ENCODE measurements at regions not wholly inside any gene's neighbourhood (a gene's known extent, or its start where the extent isn't known, plus 50 kb on each side); places are given as distances from the start of the nearest gene placed in this dataset.

DNA sequence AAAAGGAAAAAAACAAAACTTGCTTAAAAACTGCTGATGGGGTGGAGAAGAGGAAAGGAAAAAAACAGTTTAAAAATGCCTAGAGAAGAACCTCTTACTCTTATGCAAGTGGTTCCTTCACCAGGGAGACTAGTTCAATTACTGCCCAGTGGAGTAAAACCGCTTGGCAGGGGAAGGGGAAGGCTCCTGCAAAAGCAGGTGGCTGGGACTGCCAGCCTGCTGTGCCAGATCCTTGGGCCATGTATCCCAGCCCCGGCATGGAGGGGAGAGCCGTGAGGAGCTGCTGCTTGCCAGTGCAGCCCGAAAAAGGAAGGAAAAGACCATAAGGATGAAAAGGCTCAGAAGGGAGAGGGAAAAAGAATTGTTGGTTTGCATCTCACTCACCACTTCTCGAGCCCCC is 123.0 kb downstream of the FSCB start:
- H3K4me3 Mint-ChIP-seq (ENCODE audit: unreplicated experiment) = no peak overlapping the region
- H3K27ac Mint-ChIP-seq (ENCODE audit: unreplicated experiment) = no peak overlapping the region
- H3K9me3 Mint-ChIP-seq (ENCODE audit: low read depth) = no peaks in the 10 kb centered on the region
- TF ChIP-seq, protein P1, sequence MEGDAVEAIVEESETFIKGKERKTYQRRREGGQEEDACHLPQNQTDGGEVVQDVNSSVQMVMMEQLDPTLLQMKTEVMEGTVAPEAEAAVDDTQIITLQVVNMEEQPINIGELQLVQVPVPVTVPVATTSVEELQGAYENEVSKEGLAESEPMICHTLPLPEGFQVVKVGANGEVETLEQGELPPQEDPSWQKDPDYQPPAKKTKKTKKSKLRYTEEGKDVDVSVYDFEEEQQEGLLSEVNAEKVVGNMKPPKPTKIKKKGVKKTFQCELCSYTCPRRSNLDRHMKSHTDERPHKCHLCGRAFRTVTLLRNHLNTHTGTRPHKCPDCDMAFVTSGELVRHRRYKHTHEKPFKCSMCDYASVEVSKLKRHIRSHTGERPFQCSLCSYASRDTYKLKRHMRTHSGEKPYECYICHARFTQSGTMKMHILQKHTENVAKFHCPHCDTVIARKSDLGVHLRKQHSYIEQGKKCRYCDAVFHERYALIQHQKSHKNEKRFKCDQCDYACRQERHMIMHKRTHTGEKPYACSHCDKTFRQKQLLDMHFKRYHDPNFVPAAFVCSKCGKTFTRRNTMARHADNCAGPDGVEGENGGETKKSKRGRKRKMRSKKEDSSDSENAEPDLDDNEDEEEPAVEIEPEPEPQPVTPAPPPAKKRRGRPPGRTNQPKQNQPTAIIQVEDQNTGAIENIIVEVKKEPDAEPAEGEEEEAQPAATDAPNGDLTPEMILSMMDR (IDR thresholded peaks at IDR 0.05) = no peak
- H3K4me1 Mint-ChIP-seq (ENCODE audit: low read depth) = no peaks in the 10 kb centered on the region
- H3K36me3 Mint-ChIP-seq (ENCODE audit: low read depth) = no peaks in the 10 kb centered on the region
- DNase-seq (ENCODE audit: low spot score) = no peak
- H3K27me3 Mint-ChIP-seq (ENCODE audit: low read depth) = no peaks in the 10 kb centered on the region

DNA sequence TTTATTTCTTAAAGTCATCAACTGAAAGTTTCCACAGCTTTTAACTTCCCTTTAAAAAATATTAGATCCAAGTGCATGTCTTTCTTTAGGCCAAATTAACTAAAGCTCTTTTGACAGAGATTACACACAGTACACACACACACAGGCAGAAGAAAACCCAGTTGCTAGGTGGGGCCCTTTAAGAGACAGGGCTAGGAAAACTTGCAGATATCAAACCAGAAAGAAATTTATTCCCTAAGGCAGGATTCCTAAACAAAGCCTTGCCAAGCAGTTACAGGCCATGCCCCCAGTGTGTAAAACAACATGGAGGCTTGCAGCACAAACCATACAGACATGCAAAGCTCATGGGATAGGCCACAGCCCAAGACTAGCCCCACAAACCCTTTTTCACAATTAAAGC is 123.4 kb downstream of the FSCB start:
- TF ChIP-seq, protein P1 (IDR thresholded peaks at IDR 0.05) = no peak
- no peaks in the 10 kb centered on the region for H3K4me1 Mint-ChIP-seq (ENCODE audit: low read depth)

DNA sequence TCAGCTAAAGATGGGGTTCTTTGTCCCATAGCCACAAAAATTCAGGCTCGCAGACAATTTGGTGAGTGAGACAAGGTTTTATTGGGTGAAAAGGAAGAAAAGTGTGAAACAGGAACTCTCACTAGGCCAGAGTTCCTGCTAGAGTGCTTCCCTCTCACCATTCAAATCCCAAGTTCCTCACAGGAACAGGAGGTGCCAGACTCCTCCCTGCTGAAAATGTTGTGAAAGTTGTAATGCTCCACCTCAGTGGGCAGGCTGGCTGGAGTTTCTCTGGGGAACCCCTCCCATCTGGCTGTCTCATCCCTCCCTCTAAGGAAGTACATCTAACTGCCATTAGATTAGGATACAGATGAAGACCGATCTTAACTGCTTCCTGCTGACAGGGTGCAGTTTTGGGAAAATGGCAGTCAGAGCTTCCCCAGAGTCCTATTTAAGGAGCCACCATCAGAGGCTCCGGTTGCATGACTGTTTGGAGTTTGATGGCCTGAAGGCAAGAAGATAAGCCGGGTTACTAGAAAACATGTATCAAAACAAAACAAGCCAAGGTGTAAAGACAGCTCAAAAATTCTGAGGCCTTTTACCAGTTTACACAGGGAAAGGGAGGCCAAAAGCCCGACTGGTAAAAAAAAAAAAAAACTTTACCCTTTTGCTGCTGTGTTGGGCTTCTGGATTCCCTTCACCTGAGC is 127.6 kb downstream of the FSCB start:
- H3K27ac Mint-ChIP-seq (ENCODE audit: unreplicated experiment) = no peak overlapping the region
- no peak overlapping the region for H3K4me3 Mint-ChIP-seq (ENCODE audit: unreplicated experiment)
- peaks cover 17% of the 10 kb centered on the region for H3K9me3 Mint-ChIP-seq (ENCODE audit: low read depth)
- H3K4me1 Mint-ChIP-seq (ENCODE audit: low read depth) = no peaks in the 10 kb centered on the region
- TF ChIP-seq, protein P1 (IDR thresholded peaks at IDR 0.05) = no peak
- H3K27me3 Mint-ChIP-seq (ENCODE audit: low read depth) = no peaks in the 10 kb centered on the region
- no peak for DNase-seq (ENCODE audit: low spot score)
- no peaks in the 10 kb centered on the region for H3K36me3 Mint-ChIP-seq (ENCODE audit: low read depth)

More for the DNA sequence above, 123.4 kb downstream of the FSCB start:
- H3K27me3 Mint-ChIP-seq (ENCODE audit: low read depth) = no peaks in the 10 kb centered on the region
- DNase-seq (ENCODE audit: low spot score) = no peak
- no peaks in the 10 kb centered on the region for H3K36me3 Mint-ChIP-seq (ENCODE audit: low read depth)
- H3K9me3 Mint-ChIP-seq (ENCODE audit: low read depth) = no peaks in the 10 kb centered on the region
- no peak overlapping the region for H3K27ac Mint-ChIP-seq (ENCODE audit: unreplicated experiment)
- H3K4me3 Mint-ChIP-seq (ENCODE audit: unreplicated experiment) = no peak overlapping the region

DNA sequence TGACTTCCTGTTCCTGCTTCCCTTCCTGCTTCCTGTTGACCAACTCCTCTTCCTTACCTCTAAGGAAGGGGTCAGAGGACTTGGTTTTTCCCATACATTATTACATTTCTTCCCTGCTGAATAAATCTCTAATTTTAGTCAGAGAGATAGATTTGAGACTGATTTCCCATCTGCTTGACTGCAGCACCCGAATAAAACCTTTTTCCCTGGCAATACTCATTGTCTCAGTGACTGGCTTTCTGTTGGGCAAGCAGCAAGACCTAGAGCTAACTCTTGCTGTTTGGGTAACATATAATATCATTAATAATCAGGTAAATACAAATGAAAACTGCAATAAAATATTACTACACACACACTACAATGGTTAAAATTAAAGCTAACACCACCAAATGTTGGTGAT is 132.2 kb downstream of the FSCB start:
- H3K27me3 Mint-ChIP-seq (ENCODE audit: low read depth) = peaks cover 4% of the 10 kb centered on the region

DNA sequence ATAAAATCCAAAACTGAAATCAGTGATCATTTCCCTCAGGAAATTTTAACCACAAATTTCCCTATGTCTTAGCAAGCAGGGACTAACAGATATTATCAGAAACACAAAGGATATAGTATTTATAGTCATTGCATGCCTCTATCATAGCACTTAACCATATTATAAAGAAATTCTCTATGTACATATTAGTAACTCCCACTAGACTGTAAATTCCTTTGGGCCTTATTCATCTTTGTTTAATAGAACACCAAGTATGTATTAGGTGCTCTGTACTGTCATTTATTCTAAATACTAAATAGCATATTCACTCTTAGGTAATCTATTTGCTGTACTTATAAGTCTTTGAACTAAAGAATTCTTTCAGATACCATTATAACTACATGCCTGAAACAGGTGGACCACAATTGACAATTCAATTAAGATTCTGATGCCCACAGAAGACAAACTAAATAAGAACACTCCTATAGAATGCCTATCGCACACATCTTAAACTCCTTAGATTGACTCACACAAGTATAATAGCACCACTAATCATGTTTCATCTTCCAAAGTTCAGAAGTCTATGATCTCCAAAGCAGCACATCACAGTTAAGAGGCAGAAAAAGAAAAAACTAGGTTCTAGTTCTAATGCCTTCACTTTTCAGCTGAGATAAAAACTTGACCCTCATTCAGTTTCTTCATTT is 134.1 kb downstream of the FSCB start:
- Mint-ChIP-seq H3K4me3 (ENCODE audit: unreplicated experiment) (no peak overlapping the region), H3K27ac (ENCODE audit: unreplicated experiment) (no peak overlapping the region), H3K36me3 (ENCODE audit: low read depth) (no peaks in the 10 kb centered on the region), H3K4me1 (ENCODE audit: low read depth) (no peaks in the 10 kb centered on the region), H3K27me3 (ENCODE audit: low read depth) (peaks cover 6% of the 10 kb centered on the region), H3K9me3 (ENCODE audit: low read depth) (peaks cover 23% of the 10 kb centered on the region)
- TF ChIP-seq, protein P1 (IDR thresholded peaks at IDR 0.05) = no peak
- no peak for DNase-seq (ENCODE audit: low spot score)

More for the DNA sequence above, 132.2 kb downstream of the FSCB start:
- peaks cover 23% of the 10 kb centered on the region for H3K9me3 Mint-ChIP-seq (ENCODE audit: low read depth)
- H3K36me3 Mint-ChIP-seq (ENCODE audit: low read depth) = no peaks in the 10 kb centered on the region
- no peak overlapping the region for H3K27ac Mint-ChIP-seq (ENCODE audit: unreplicated experiment)
- no peaks in the 10 kb centered on the region for H3K4me1 Mint-ChIP-seq (ENCODE audit: low read depth)
- H3K4me3 Mint-ChIP-seq (ENCODE audit: unreplicated experiment) = no peak overlapping the region
- TF ChIP-seq, protein P1 (IDR thresholded peaks at IDR 0.05) = no peak
- DNase-seq (ENCODE audit: low spot score) = no peak

Measured in chondrocyte (in vitro differentiated cells).